CD4-positive, alpha-beta T cell treated with Interleukin-17A for 1 hour (primary cell): ENCODE measurements at regions not wholly inside any gene's neighbourhood (a gene's known extent, or its start where the extent isn't known, plus 50 kb on each side); places are given as distances from the start of the nearest gene placed in this dataset.

Source experiments
- DNase-seq: peaks from one replicate; pipeline ENCODE4 v3.0.0-alpha.2; 2020

DNA sequence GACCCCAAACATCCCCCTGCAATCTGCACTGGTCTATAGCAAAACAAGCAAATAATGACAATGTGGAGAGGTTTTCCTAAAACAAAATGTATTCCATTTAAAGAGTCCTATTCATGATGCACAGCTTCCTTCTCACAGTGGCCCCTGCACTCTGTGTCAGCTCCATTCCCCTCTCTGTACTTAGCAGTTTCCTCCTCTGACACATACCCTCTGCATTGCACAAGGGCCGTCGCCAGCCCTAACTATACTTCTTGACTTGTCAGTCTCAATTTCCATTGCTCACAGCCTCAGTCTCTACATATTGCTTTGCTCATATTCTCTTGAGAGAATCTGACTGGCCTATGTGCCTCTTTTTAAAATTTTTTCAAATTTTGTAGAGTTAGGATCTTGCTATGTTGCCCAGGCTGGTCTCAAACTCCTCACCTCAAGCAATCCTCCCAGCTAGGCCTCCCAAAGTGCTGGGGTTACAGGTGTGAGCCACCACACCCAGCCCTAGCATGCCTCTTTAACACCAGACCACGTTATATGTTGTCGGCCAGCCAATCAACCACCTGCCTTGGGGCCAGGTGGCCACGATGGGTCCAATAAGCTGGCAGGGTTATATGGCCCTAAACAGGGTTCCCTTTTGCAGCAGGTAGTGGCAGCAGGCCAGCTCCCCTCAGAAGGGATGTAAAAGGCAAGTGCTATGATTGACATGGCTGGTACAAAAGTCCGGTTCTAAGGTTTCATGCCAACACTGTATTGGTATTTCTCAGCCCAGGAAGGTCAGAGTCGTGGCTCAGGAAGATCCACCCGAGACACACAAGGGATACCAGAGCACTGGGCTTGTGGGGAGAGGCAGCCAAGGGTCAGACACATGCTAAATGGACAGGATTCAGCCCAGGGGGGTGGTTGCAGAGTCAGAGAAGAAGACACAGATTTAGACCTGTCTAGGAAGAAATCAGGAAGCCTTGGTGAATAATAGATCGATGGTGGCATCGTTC lies 59.0 kb upstream of the SMAD3 start:
- DNase-seq, result no peak

DNA sequence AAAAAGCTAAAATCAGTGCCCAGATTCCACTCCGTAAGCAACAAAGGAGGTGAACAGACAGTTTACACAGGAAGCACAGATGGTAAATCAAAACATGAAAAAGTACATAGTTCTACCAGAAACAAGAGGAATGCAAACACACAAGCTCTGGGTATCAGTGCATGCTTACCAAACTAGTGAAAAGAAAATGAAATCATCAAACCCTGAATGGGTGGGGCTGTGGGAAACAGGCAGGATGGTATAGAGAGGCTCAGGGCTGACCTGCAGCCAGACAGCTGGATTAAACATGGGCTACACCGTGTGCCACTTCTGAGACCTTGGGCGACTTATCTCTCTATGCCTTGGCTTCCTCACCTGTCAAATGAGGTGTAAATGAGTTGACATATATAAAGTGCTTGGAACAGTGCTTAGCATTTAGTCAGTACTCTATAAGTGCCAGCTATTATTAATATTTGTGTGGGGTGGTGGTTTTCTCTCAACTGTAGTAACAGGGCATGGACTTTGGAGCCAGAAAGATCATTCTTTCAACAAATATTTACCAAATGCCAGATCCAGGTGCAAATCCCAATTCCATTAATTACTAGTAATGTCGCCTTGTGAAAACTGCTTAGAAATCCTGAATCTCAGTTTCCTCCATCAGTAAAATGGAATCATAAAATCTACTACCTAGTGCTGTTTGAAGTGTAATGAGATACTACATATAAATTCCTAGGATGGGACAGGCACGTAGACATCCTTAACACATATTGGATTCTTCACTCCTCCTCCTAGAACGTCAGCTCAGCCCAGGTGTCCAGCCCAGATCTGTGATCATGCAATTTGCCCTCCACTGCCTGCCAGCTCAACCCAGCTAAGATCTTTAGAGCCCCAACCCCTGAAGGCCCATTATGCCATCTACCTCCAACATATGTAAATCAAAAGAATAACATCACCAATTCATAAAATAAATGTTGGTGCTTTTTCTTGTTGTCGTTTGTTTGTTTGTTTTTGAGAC lies 55.5 kb upstream of the SMAD3 start:
- DNase-seq, result no peak

DNA sequence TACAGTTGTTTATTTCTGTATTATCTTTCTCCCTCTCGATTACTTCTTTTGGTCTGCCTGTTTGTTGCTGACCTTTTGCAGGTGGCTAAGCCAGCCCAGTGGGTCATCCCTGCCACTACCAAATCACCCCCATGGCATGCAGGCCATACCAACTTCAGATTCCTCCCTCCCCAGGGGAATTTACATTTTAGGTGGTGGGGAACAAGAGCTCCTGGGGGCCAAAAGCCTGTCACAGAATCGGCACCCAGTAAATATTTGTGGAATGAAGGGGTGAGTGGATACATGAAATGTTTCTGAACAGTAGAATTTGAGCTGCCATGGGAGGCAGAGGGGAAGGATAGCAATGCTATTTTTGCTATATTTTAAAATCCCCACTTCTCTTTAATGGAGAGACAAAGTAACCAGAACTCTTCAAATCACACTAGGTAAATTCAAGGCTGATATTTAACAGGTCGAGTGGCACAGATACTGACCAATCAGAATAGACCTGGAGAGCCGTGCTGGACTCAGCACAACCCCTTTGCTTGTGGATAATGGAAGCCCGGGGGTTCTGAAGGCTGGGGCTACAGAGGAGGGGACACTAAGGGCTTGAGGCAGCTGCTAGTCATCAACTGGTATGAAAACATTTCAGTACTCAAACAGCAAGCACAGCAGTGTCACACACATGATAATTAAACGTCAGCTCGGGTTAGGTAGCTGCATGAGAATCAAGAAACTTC lies 54.3 kb upstream of the SMAD3 start:
- no peak for DNase-seq

DNA sequence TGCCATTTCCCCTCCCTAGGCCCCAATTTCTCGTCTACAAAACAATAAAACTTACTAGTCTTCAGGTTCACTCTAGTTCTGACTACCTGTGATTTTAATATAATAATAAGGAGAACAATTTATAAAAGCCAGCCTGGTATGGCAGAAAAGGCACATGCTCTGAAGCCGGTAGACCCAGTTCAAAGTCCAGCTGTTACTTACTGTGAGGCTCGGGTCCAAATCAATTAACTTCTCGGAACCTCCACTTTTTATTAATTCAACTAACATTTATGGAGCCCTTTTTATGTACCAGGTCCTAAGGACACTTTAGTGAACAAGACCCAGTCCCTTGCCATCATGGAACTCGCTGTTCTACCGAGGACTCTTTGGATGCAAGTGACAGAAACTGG lies 53.8 kb upstream of the SMAD3 start:
- no peak for DNase-seq

DNA sequence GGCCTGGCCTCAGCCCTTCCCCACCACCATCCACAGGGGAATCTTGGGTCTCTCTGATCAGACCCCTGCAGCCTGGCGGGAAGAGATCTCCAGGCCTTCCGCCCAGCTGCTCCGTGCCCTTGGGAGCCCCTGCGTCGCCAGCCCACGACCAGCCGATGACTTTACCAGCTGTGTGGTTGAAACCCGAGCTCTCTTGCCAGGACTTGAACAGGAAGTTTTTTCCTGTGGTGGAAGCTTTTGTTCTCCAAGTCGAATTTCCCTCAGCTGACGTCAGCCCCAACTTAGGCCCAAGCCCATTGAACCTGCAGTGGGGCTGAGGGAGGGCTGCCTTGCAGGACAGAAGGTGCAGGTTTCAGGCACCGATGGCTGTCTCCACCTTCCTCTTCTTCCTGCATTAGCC lies 51.7 kb upstream of the SMAD3 start:
- DNase-seq, result no peak
